HUES6 (cell line): ENCODE measurements at regions not wholly inside any gene's neighbourhood (a gene's known extent, or its start where the extent isn't known, plus 50 kb on each side); places are given as distances from the start of the nearest gene placed in this dataset.
"Not testable (repeated sequence)": the region's sequence is repeated elsewhere in the genome, so short reads cannot be mapped to it uniquely, and the experiment has no call there.

ENCODE experiments used
- H3K27ac ChIP-seq: 2 replicates; pipeline ENCODE4 v1.7.0; 2013; ENCODE audit warnings: low read depth, mild to moderate bottlenecking, low read length, inconsistent platforms
- H3K27me3 ChIP-seq: 2 replicates; pipeline ENCODE4 v1.6.1; 2013; ENCODE audit warnings: low read length; ENCODE audit not compliant: control insufficient read depth, insufficient read depth
- H3K36me3 ChIP-seq: 2 replicates; pipeline ENCODE4 v1.6.1; 2013; ENCODE audit warnings: low read length; ENCODE audit not compliant: control insufficient read depth, insufficient read depth
- H3K4me1 ChIP-seq: 2 replicates; pipeline ENCODE4 v1.6.1; 2013; ENCODE audit warnings: low read length; ENCODE audit not compliant: control insufficient read depth, insufficient read depth
- H3K4me3 ChIP-seq: 2 replicates; pipeline ENCODE4 v1.5.1; 2013; ENCODE audit warnings: low read depth, low read length
- H3K9ac ChIP-seq: one replicate; pipeline ENCODE4 v1.6.1; 2013; ENCODE audit warnings: mild to moderate bottlenecking, low read length
- H3K9me3 ChIP-seq: 2 replicates; pipeline ENCODE4 v1.6.1; 2013; ENCODE audit warnings: low read depth, low read length; ENCODE audit not compliant: control insufficient read depth, insufficient read depth

GRCh38 chr1:214762902-214763301 is 159.9 kb downstream of the CENPF start:
- Histone ChIP-seq H3K27ac (no peak overlapping the region), H3K27me3 (no peaks in the 10 kb centered on the region), H3K36me3 (no peaks in the 10 kb centered on the region), H3K9ac (no peak overlapping the region), H3K9me3 (peaks cover 30% of the 10 kb centered on the region), H3K4me1 (no peaks in the 10 kb centered on the region), H3K4me3 (no peak overlapping the region)

DNA sequence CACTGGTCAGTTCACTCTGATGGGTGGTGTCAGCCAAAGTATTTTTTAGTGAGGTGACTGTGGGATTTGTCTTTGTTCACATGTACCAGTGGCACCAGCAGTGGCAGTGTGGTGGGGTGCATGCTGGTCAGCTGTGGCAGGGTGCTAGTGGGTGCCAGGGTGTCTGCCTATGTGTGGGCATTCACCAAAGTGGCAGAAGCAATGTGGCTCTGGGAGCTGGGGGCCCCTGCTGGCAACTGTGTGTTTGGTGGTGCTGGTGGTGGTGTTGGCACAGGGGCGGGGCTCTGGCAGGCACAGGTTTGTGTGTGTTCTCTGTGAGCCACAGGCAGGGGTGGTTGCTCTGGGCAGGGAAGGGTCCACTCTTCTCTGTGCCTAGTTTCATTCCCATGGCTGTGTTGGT is 161.5 kb downstream of the CENPF start:
- H3K4me3 ChIP-seq, result no peak overlapping the region
- H3K9me3 ChIP-seq, result peaks cover 24% of the 10 kb centered on the region
- H3K36me3 ChIP-seq, result no peaks in the 10 kb centered on the region
- no peaks in the 10 kb centered on the region for H3K27me3 ChIP-seq
- no peak overlapping the region for H3K27ac ChIP-seq
- no peaks in the 10 kb centered on the region for H3K4me1 ChIP-seq
- no peak overlapping the region for H3K9ac ChIP-seq

GRCh38 chr1:214767221-214767620 is 164.2 kb downstream of the CENPF start:
- H3K9ac ChIP-seq, result no peak overlapping the region
- no peaks in the 10 kb centered on the region for H3K27me3 ChIP-seq
- H3K36me3 ChIP-seq, result no peaks in the 10 kb centered on the region

DNA sequence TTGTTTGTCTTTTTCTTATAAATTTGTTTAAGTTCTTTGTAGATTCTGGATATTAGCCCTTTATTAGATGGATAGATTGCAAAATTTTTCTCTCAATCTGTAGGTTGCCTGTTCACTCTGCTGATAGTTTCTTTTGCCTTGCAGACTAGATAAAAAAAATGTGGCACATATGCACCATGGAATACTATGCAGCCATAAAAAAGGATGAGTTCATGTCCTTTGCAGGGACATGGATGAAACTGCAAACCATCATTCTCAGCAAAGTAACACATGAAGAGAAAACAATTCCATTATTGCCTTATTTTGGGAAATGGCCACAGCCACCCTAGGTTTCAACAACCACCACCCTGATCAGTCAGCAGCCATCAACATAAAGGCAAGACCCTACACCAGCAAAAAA is 166.7 kb downstream of the CENPF start:
- H3K9me3 ChIP-seq, H3K4me1 ChIP-seq, H3K4me3 ChIP-seq, H3K36me3 ChIP-seq, H3K27me3 ChIP-seq, H3K9ac ChIP-seq, H3K27ac ChIP-seq: not testable (repeated sequence)

More at GRCh38 chr1:214767221-214767620, 164.2 kb downstream of the CENPF start:
- H3K9me3 ChIP-seq, result peaks cover 8% of the 10 kb centered on the region; the same call in 1 of the 2 replicates
- H3K4me3 ChIP-seq, result no peak overlapping the region
- H3K27ac ChIP-seq, result no peak overlapping the region
- no peaks in the 10 kb centered on the region for H3K4me1 ChIP-seq

GRCh38 chr1:214777364-214777763 is 174.4 kb downstream of the CENPF start:
- no peaks in the 10 kb centered on the region for H3K27me3 ChIP-seq
- H3K9me3 ChIP-seq, result no peaks in the 10 kb centered on the region
- H3K36me3 ChIP-seq, result no peaks in the 10 kb centered on the region
- no peak overlapping the region for H3K4me3 ChIP-seq
- H3K27ac ChIP-seq, result no peak overlapping the region
- no peak overlapping the region for H3K9ac ChIP-seq
- H3K4me1 ChIP-seq, result no peaks in the 10 kb centered on the region

DNA sequence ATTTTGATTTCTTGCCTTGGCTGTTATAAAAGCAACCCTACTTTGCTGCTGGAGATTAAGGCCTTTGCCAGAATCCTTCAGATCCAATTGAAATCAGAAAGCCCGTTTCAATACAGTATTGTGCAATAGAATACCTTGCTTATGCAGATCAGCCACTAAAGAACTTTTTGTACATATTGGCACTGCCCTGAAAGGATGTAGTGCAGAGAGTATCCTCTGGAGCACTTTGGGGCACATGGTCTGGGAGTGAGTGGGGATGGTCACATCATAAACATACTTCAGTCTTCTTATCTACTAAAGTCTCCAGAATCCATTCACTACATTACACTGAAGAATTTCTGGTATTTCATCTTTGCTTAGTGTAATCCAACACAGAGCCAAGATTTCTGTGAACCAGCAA is 189.0 kb downstream of the CENPF start:
- Histone ChIP-seq H3K4me3 (no peak overlapping the region), H3K27ac (no peak overlapping the region), H3K36me3 (no peaks in the 10 kb centered on the region), H3K27me3 (no peaks in the 10 kb centered on the region), H3K9me3 (no peaks in the 10 kb centered on the region), H3K4me1 (peaks cover 7% of the 10 kb centered on the region; the same call in 1 of the 2 replicates), H3K9ac (no peak overlapping the region)

DNA sequence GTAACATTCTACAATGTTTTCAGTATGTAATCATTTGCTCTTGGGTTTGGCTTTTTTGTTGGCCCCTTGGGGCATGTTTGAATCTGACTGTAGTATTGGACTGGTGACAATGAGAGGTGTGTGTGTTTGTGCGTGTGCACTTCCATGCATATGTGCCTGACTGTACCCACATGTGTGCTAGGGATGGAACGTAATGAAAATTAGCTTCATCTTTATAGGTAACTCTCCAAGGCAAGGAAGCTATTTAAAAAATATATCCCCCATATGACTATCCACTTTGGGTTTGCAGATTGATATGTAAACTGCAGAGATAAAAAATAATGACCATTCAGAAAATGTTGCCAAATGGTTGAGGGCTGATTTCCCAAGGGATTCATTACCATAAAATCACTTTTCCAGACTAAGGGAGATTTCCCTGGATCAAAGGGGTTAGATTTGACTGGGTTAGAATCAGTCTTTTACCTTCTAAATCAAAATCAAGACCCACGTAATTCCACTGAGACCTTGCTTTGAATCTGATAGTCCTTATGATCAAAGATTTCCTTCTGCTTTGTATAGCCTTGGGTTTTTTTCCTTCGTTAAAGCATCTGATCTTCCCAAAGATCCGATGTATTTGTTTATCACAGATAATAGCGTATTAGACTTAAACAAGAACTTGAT is 189.7 kb downstream of the CENPF start:
- Histone ChIP-seq H3K4me3 (no peak overlapping the region), H3K4me1 (peaks cover 7% of the 10 kb centered on the region; the same call in 1 of the 2 replicates), H3K9ac (no peak overlapping the region), H3K27ac (no peak overlapping the region), H3K9me3 (no peaks in the 10 kb centered on the region), H3K27me3 (no peaks in the 10 kb centered on the region), H3K36me3 (no peaks in the 10 kb centered on the region)

GRCh38 chr1:214793708-214794107 is 190.7 kb downstream of the CENPF start:
- peaks cover 7% of the 10 kb centered on the region; the same call in 1 of the 2 replicates for H3K4me1 ChIP-seq

GRCh38 chr1:214801191-214801590 is 198.2 kb downstream of the CENPF start:
- Histone ChIP-seq H3K9me3 (peaks cover 4% of the 10 kb centered on the region; the same call in 1 of the 2 replicates), H3K4me1 (no peaks in the 10 kb centered on the region), H3K4me3 (no peak overlapping the region), H3K9ac (no peak overlapping the region), H3K27ac (no peak overlapping the region), H3K36me3 (no peaks in the 10 kb centered on the region), H3K27me3 (no peaks in the 10 kb centered on the region)

More at GRCh38 chr1:214793708-214794107, 190.7 kb downstream of the CENPF start:
- no peaks in the 10 kb centered on the region for H3K9me3 ChIP-seq
- no peak overlapping the region for H3K9ac ChIP-seq
- no peak overlapping the region; the same call in 1 of the 2 replicates for H3K27ac ChIP-seq
- no peaks in the 10 kb centered on the region for H3K27me3 ChIP-seq
- H3K4me3 ChIP-seq, result no peak overlapping the region
- no peaks in the 10 kb centered on the region for H3K36me3 ChIP-seq

DNA sequence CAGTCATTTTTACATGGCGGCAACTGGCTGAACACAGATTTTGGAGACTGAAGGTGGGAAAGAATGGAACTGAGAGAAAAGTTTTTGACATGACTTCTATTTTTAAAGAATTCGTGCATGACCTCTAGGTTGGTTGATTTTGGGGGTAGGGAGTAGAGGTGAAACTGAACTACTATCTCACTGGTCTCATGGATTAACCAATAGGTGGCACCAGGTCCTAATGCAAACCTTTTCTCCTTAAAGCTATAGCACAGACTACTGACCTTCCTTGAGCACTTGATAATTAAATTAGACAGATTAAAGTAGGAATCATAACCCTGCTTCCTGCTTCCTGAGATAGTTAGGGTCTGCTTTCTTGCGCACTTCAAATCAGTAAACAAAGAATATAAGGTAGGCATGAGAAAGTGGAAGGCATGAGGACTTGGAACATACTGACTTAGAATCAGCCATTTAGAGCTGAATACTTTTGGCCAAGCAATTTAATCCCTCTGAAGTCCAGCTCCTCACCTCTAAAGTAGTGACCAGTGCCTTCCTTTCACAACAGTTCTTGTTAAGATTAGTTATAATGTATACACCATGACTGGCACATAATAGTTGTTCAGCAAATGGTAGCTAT is 206.0 kb downstream of the CENPF start:
- H3K9me3 ChIP-seq, result peaks cover 8% of the 10 kb centered on the region; the same call in 1 of the 2 replicates
- no peak overlapping the region for H3K9ac ChIP-seq

DNA sequence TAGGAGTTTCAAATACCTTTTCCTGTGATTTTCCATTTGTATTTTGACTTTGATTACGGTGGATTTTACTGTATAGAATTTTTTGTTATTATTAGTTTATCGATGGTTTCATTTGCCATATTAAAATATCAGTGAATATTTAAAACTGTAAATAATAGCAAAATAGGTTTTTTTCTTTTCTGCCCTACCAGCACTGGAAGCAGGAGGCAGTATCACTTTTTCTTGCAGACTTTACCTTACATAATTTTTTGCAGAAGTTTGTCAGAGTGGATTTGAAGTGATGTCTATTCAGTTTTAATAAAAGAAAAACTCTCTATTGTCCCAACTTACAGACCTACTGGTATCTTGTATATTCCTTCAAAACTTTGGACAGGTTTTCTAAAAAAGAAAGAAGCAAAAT is 213.6 kb downstream of the CENPF start:
- no peaks in the 10 kb centered on the region for H3K4me1 ChIP-seq
- no peak overlapping the region for H3K9ac ChIP-seq
- H3K9me3 ChIP-seq, result no peaks in the 10 kb centered on the region
- H3K27ac ChIP-seq, result no peak overlapping the region
- no peak overlapping the region for H3K4me3 ChIP-seq
- no peaks in the 10 kb centered on the region for H3K36me3 ChIP-seq
- no peaks in the 10 kb centered on the region for H3K27me3 ChIP-seq

More for the DNA sequence above, 206.0 kb downstream of the CENPF start:
- no peaks in the 10 kb centered on the region for H3K4me1 ChIP-seq
- H3K27ac ChIP-seq, result no peak overlapping the region
- no peak overlapping the region for H3K4me3 ChIP-seq
- no peaks in the 10 kb centered on the region for H3K36me3 ChIP-seq
- no peaks in the 10 kb centered on the region for H3K27me3 ChIP-seq
